IMR-90 (cell line): ENCODE measurements at regions not wholly inside any gene's neighbourhood (a gene's known extent, or its start where the extent isn't known, plus 50 kb on each side); places are given as distances from the start of the nearest gene placed in this dataset.

ENCODE experiments used
- ATAC-seq: fragments of 200-7000 bp; cut with Tn5 transposase; 2 replicates; pipeline ENCODE4 v1.9.1; 2020; ENCODE audit warnings: low read depth, mild to moderate bottlenecking, moderate library complexity
- BruUV-seq: library from RNA; stranded (reverse); fragments of 400-500 nt; replicated peaks from 2 replicates; lab custom pipeline; 2021; lab: Mats Ljungman, UMichigan
- CTCF ChIA-PET: fragments of 300-600 bp; formaldehyde crosslinking; extraction: SDS; loops from one replicate; lab custom pipeline; 2021; ENCODE audit warnings: antibody characterized with exemption; lab: Yijun Ruan, JAX
- POLR2A ChIA-PET: fragments of 300-600 bp; sonication (Branson Sonifier 250); formaldehyde crosslinking; loops from one replicate; lab custom pipeline; 2022; ENCODE audit warnings: antibody characterized with exemption; ENCODE audit not compliant: unreplicated experiment; lab: Charles Lee
- DNase-seq: peaks from one replicate; pipeline ENCODE4 v3.0.0; 2013
- H2AFZ ChIP-seq: replicated peaks from 2 replicates; pipeline ENCODE3; 2013; ENCODE audit warnings: low read length, mild to moderate bottlenecking; ENCODE audit not compliant: poor library complexity
- H2AK5ac ChIP-seq: 2 replicates; pipeline ENCODE4 v1.6.1; 2013; ENCODE audit warnings: low read depth, low read length, inconsistent platforms
- H2AK9ac ChIP-seq: replicated peaks from 2 replicates; pipeline ENCODE3; 2013; ENCODE audit warnings: mild to moderate bottlenecking, low read depth, low read length, moderate library complexity; ENCODE audit not compliant: poor library complexity
- H2BK120ac ChIP-seq: 2 replicates; pipeline ENCODE4 v1.6.1; 2013; ENCODE audit warnings: low read depth, low read length, inconsistent platforms
- H2BK15ac ChIP-seq: 3 replicates; pipeline ENCODE4 v1.6.1; 2013; ENCODE audit warnings: low read depth, low read length, inconsistent platforms
- H2BK20ac ChIP-seq: 2 replicates; pipeline ENCODE4 v1.6.1; 2013; ENCODE audit warnings: low read depth, mild to moderate bottlenecking, inconsistent platforms, low read length, moderate library complexity
- H2BK5ac ChIP-seq: 2 replicates; pipeline ENCODE4 v1.6.1; 2013; ENCODE audit warnings: mild to moderate bottlenecking, low read depth, low read length, inconsistent platforms; ENCODE audit not compliant: poor library complexity, severe bottlenecking
- H3K14ac ChIP-seq: replicated peaks from 2 replicates; pipeline ENCODE4 v1.6.1; 2013; ENCODE audit warnings: low read depth, low read length, inconsistent platforms
- H3K18ac ChIP-seq: 2 replicates; pipeline ENCODE4 v1.6.1; 2013; ENCODE audit warnings: low read depth, low read length, control low read depth
- H3K23ac ChIP-seq: 2 replicates; pipeline ENCODE4 v1.6.1; 2013; ENCODE audit warnings: low read depth, low read length, inconsistent platforms
- H3K27ac ChIP-seq: 2 replicates; pipeline ENCODE4 v1.5.1; 2013; ENCODE audit warnings: mild to moderate bottlenecking, control low read depth, low read length; ENCODE audit not compliant: insufficient read depth
- H3K27me3 ChIP-seq: 2 replicates; pipeline ENCODE4 v1.6.1; 2013; ENCODE audit warnings: low read length; ENCODE audit not compliant: control insufficient read depth, insufficient read depth
- H3K36me3 ChIP-seq: 2 replicates; pipeline ENCODE4 v1.6.1; 2013; ENCODE audit warnings: low read length, mixed read lengths; ENCODE audit not compliant: control insufficient read depth, insufficient read depth
- H3K4ac ChIP-seq: 2 replicates; pipeline ENCODE4 v1.6.1; 2013; ENCODE audit warnings: low read depth, low read length, inconsistent platforms
- H3K4me1 ChIP-seq: 2 replicates; pipeline ENCODE4 v1.6.1; 2013; ENCODE audit warnings: low read length, mixed read lengths; ENCODE audit not compliant: control insufficient read depth, insufficient read depth
- H3K4me2 ChIP-seq: 2 replicates; pipeline ENCODE4 v1.6.1; 2013; ENCODE audit warnings: low read depth, mild to moderate bottlenecking, control low read depth, low read length, moderate library complexity
- H3K4me3 ChIP-seq: 2 replicates; pipeline ENCODE4 v1.5.1; 2013; ENCODE audit warnings: low read depth, mild to moderate bottlenecking, control low read depth, low read length, moderate library complexity; ENCODE audit not compliant: insufficient read depth
- H3K56ac ChIP-seq: 2 replicates; pipeline ENCODE4 v1.6.1; 2013; ENCODE audit warnings: low read length, inconsistent platforms; ENCODE audit not compliant: insufficient read depth; ENCODE audit errors: extremely low read depth
- H3K79me1 ChIP-seq, 2 experiments: 2 replicates each; pipeline ENCODE4 v1.6.1; 2013; ENCODE audit warnings: low read length in 2 of 2, inconsistent platforms in 1 of 2, low read depth in 1 of 2
- H3K9ac ChIP-seq: 2 replicates; pipeline ENCODE4 v1.6.1; 2013; ENCODE audit warnings: low read depth, low read length, control low read depth
- H3K9me1 ChIP-seq: 2 replicates; pipeline ENCODE4 v1.6.1; 2013; ENCODE audit warnings: low read length, inconsistent platforms; ENCODE audit not compliant: insufficient read depth
- H3K9me3 ChIP-seq: 2 replicates; pipeline ENCODE4 v1.6.1; 2013; ENCODE audit warnings: low read length; ENCODE audit not compliant: control insufficient read depth, insufficient read depth
- H4K20me1 ChIP-seq: 2 replicates; pipeline ENCODE4 v1.6.1; 2013; ENCODE audit warnings: low read length, inconsistent platforms; ENCODE audit not compliant: insufficient read depth
- H4K5ac ChIP-seq: 2 replicates; pipeline ENCODE4 v1.6.1; 2013; ENCODE audit warnings: mild to moderate bottlenecking, low read depth, low read length, control low read depth
- H4K8ac ChIP-seq, 2 experiments: 2 replicates each; pipeline ENCODE4 v1.6.1; 2013; ENCODE audit warnings: low read depth in 2 of 2, low read length in 2 of 2, control low read depth in 1 of 2, inconsistent platforms in 1 of 2
- H4K91ac ChIP-seq: 2 replicates; pipeline ENCODE4 v1.6.1; 2013; ENCODE audit warnings: low read depth, low read length, inconsistent platforms; ENCODE audit not compliant: insufficient read depth
- BHLHE40 ChIP-seq: fragments of 150-350 bp; IDR thresholded peaks from 2 replicates; pipeline ENCODE4 v1.6.1; 2016; ENCODE audit warnings: mild to moderate bottlenecking, low read depth, low read length
- CEBPB ChIP-seq: IDR thresholded peaks from 2 replicates; pipeline ENCODE4 v1.6.1; 2012; ENCODE audit warnings: low read depth, low read length, improper control_type of control experiment
- CHD1 ChIP-seq: IDR thresholded peaks from 2 replicates; pipeline ENCODE4 v1.6.1; 2012; ENCODE audit warnings: low read depth, low read length, improper control_type of control experiment
- CTCF ChIP-seq: conservative IDR thresholded peaks from 2 replicates; pipeline ENCODE4 v1.5.1; 2012; ENCODE audit warnings: mild to moderate bottlenecking, low read depth, low read length, improper control_type of control experiment
- ELK1 ChIP-seq: fragments of 150-350 bp; IDR thresholded peaks from 2 replicates; pipeline ENCODE4 v1.6.1; 2016; ENCODE audit warnings: low read depth, mild to moderate bottlenecking, low read length, moderate library complexity, borderline replicate concordance
- FOS ChIP-seq: fragments of 150-350 bp; IDR thresholded peaks from 2 replicates; pipeline ENCODE4 v1.6.1; 2016; ENCODE audit warnings: low read depth, low read length
- MAFK ChIP-seq: IDR thresholded peaks from 2 replicates; pipeline ENCODE4 v1.6.1; 2012; ENCODE audit warnings: low read depth, low read length, improper control_type of control experiment
- MAZ ChIP-seq: IDR thresholded peaks from 2 replicates; pipeline ENCODE4 v1.6.1; 2012; ENCODE audit warnings: low read depth, mild to moderate bottlenecking, low read length, improper control_type of control experiment, moderate library complexity, borderline replicate concordance
- MXI1 ChIP-seq: IDR thresholded peaks from 2 replicates; pipeline ENCODE4 v1.6.1; 2012; ENCODE audit warnings: low read depth, mild to moderate bottlenecking, low read length, moderate library complexity, borderline replicate concordance
- NFE2L2 ChIP-seq: fragments of 150-350 bp; IDR thresholded peaks from 2 replicates; pipeline ENCODE4 v1.6.1; 2016; ENCODE audit warnings: low read depth, mild to moderate bottlenecking, low read length
- POLR2A ChIP-seq: IDR thresholded peaks from 2 replicates; pipeline ENCODE4 v1.6.1; 2012; ENCODE audit warnings: mild to moderate bottlenecking, low read depth, low read length
- RAD21 ChIP-seq: IDR thresholded peaks from 2 replicates; pipeline ENCODE4 v1.6.1; 2012; ENCODE audit warnings: low read length, improper control_type of control experiment
- RCOR1 ChIP-seq: IDR thresholded peaks from 2 replicates; pipeline ENCODE4 v1.6.1; 2012; ENCODE audit warnings: mild to moderate bottlenecking, low read length, improper control_type of control experiment; ENCODE audit not compliant: insufficient replicate concordance
- RFX5 ChIP-seq: IDR thresholded peaks from 2 replicates; pipeline ENCODE4 v1.8.0; 2012; ENCODE audit warnings: low read depth, mild to moderate bottlenecking, low read length, moderate library complexity
- SMC3 ChIP-seq: fragments of 150-350 bp; IDR thresholded peaks from 2 replicates; pipeline ENCODE4 v1.6.1; 2016; ENCODE audit warnings: low read depth, mild to moderate bottlenecking, antibody characterized with exemption, low read length, moderate library complexity
- USF2 ChIP-seq: fragments of 150-350 bp; IDR thresholded peaks from 2 replicates; pipeline ENCODE4 v1.6.1; 2017; ENCODE audit warnings: mild to moderate bottlenecking, antibody characterized with exemption, low read length, low read depth
- WGBS, 2 experiments: methylation state at CpG; one replicate each; pipeline versions ENCODE4 v1.1.5 to v1.1.7; 2013; ENCODE audit warnings: missing lambda C conversion rate in 2 of 2; ENCODE audit not compliant: insufficient read length in 1 of 2; ENCODE audit errors: extremely low coverage in 2 of 2; 5-methylcytosine and 5-hydroxymethylcytosine counted together
- dilution Hi-C: fragments of 300-500 bp; cut with HindIII; formaldehyde crosslinking; loops from one replicate; pipeline ENCODE4 v1.14.3; 2018; ENCODE audit warnings: low sequenced_read_pairs; ENCODE audit not compliant: unreplicated experiment
- in situ Hi-C: fragments of 300-500 bp; cut with MboI; formaldehyde crosslinking; loops from 3 replicates; pipeline ENCODE4 v1.14.3; 2019; ENCODE audit warnings: low sequenced_read_pairs, inconsistent platforms, mixed read lengths
- intact Hi-C: fragments of 100-400 bp; cut with micrococcal nuclease; formaldehyde crosslinking; loops from 2 replicates; pipeline ENCODE4 v1.10.0; 2022

GRCh38 chr5:2353871-2354440 lies 397.5 kb downstream of the IRX2 start:
- no peak overlapping the region for H3K56ac ChIP-seq
- no peak overlapping the region for H3K27ac ChIP-seq
- no peak overlapping the region for H3K4me2 ChIP-seq
- no peaks in the 10 kb centered on the region for H3K9me1 ChIP-seq
- H3K4me3 ChIP-seq = no peak overlapping the region
- H3K27me3 ChIP-seq = no peaks in the 10 kb centered on the region
- no peak overlapping the region for H4K5ac ChIP-seq
- no peak overlapping the region for H2BK20ac ChIP-seq
- in situ Hi-C loops (no loop called here), dilution Hi-C loops (no loop called here), intact Hi-C loops (no loop called here)
- ATAC-seq (no peak), DNase-seq (no peak)
- H2AK5ac ChIP-seq = no peak overlapping the region
- no TSS peak for BruUV-seq
- H4K20me1 ChIP-seq = no peaks in the 10 kb centered on the region
- H3K18ac ChIP-seq = no peak overlapping the region
- no peak overlapping the region for H2BK120ac ChIP-seq
- no peak overlapping the region for H2BK5ac ChIP-seq
- no peaks in the 10 kb centered on the region for H3K36me3 ChIP-seq
- no peak overlapping the region for H3K4ac ChIP-seq
- H3K4me1 ChIP-seq = no peaks in the 10 kb centered on the region
- H3K23ac ChIP-seq = no peak overlapping the region
- TF ChIP-seq POLR2A = no peak
- no peak for TF ChIP-seq NFE2L2
- TF ChIP-seq RAD21 = no peak
- TF ChIP-seq CHD1 = no peak
- TF ChIP-seq RCOR1 = no peak
- no peak for TF ChIP-seq MAFK
- no peak for TF ChIP-seq MAZ
- no peak for TF ChIP-seq BHLHE40
- no peak for TF ChIP-seq RFX5
- no peak for TF ChIP-seq CEBPB
- no peak for TF ChIP-seq ELK1
- no peak for TF ChIP-seq MXI1
- TF ChIP-seq FOS = no peak
- TF ChIP-seq SMC3 = no peak
- no peak for TF ChIP-seq USF2
- TF ChIP-seq CTCF = no peak
- H3K14ac ChIP-seq = no peak overlapping the region
- H2BK15ac ChIP-seq = no peak overlapping the region
- H3K9me3 ChIP-seq = peaks cover 34% of the 10 kb centered on the region
- no peak overlapping the region for H2AFZ ChIP-seq
- ChIA-PET CTCF (no interaction called here), POLR2A (no interaction called here)
- no peak overlapping the region for H2AK9ac ChIP-seq
- H4K91ac ChIP-seq = no peak overlapping the region
- H3K79me1 ChIP-seq = no peaks in the 10 kb centered on the region
- WGBS, 2 experiments = 75% methylated on average over 2 of the region's 10 CpGs; no CpG with 5 or more reads in 1 of the 2 experiments
- no peak overlapping the region for H3K9ac ChIP-seq
- no peak overlapping the region for H4K8ac ChIP-seq
